HG03039 (cell line): ENCODE measurements at regions not wholly inside any gene's neighbourhood (a gene's known extent, or its start where the extent isn't known, plus 50 kb on each side); places are given as distances from the start of the nearest gene placed in this dataset.

Experiments used
- ATAC-seq: cut with Tn5 transposase; IDR thresholded peaks from one replicate; pipeline ENCODE4 v1.9.1; 2021; ENCODE audit warnings: mild to moderate bottlenecking, moderate library complexity; ENCODE audit not compliant: unreplicated experiment

DNA sequence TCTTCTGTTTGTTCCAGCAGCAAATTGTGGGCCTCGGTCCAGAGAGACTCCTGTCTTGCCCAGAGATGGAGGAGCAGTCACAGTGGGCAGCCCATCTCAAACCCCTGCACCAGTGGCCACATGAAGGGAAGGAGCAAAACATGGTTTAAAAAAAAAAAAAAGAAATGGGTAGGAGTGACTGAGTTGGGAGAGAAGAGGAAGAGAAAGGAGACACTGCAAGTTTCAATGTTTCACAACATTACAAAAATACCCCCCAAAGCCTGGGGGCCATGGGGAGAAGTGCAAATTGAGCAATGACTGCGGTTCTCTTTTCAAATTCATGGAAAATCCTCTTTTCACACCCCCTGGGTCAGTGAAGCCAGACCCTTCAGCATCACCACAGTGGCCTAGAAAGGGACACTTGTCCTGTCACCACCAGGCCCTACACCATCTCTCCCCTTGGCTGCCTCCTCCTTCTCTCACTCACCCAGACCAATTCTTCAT, 117.1 kb downstream of the ZFP36L2 start:
- no peak for ATAC-seq

DNA sequence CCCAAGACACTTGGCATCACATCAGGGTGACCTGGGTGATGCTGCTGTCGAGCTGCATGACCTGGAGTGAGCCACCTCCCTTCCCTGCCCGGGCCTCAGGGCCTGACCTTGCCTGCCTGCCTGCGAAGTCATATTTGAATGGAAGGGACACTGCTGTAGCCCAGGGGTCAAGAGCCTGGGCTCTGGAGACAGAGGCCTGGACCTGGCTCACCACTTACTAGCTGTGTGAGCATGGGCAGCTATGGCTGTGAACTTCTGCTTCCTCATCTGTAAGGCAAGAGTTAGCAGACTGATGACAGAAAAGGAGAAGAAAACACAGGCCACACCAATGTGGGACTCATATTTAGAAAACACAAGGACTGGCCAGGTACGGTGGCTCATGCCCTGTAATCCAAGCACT, 118.7 kb downstream of the ZFP36L2 start:
- no peak for ATAC-seq

DNA sequence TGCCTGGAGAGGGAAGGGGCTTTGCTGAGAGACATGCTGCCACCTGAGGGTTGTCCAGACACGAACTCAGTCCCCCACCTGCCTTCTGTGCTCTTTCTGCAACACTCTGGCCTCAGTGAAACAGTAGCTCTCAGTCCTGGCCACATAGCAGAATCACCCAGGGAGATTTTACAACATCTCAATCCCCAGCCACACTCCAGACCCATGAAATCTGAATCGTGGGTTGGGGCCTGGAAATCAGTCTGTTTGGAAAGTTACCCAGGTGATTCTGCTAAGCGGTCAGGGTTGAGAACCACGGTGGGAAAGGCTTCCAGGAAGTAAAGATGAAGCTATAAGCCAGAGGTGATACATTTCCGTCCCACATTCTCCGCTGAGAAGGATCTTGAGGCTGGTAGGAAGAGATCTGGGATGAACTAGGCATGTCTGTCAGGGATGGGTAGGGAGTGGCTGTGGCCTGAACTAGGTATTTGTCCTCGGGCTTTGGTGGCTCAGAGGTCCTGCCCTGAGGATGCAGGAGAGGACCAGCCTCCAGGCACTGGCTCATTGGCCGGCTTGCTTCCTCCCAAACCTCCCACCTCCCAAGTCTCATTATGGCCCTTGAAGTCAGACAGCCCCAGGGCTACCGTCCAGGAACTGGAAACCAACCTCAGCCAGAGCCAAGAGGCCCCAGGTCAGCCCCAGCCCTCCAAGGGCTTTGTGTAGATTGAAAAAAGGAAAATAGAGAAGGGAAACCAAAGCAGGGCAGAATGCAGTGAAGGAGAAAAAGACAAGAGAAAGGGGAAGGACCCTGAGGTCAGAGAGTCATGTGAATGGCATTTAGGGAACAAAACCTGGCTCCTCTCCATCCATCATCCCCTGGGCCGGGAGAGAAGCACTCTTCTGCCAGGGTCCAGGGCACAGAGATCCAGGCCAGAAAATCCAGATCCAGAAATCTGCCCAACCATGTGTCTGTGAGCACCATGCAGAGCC, 119.6 kb downstream of the ZFP36L2 start:
- ATAC-seq = no peak

DNA sequence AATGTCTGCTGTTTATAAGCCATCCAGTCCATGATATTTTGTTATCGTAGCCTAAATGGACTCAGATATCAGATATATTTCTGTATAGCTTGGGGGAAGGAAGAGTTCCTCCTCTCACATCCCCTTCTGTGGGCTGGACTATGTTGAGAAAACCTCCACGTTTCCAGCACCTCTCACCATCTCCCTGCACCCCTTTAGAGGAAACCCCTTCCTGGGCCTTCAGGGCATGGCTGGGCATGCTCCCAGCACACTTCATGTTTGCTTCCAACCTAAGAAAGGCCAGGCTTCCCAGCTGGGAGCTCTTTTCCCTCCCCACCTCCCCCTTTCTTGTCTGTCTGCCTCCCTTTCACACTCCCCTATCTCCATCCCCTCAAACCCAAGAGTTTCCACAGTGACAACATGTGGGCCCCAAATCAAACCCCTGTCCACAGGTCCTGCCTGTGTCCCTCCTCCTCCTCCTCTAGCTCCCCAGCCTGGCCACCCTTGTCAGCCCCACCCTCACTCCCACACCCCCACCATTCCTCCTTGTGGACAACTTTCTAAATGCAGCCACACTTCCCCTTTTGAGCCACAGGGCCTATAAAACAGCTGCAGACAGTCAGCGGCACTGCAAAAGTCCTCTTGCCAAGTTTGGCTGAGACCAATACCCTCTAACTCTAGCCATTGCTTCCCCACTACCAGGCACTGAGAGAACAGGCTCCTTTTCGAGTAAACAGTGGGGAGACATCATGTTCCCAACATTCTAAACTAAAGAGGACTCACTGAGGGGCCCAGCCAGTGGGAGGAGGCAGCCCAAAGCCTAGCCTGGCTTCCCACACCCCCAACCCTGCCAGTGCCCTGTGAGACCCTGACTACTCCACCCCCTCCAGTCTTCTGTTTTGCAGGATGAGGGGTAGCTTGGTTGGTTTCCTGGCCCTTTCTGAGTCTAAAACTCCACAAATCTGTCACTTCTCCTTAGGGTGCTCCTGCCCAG, 120.5 kb downstream of the ZFP36L2 start:
- no peak for ATAC-seq

DNA sequence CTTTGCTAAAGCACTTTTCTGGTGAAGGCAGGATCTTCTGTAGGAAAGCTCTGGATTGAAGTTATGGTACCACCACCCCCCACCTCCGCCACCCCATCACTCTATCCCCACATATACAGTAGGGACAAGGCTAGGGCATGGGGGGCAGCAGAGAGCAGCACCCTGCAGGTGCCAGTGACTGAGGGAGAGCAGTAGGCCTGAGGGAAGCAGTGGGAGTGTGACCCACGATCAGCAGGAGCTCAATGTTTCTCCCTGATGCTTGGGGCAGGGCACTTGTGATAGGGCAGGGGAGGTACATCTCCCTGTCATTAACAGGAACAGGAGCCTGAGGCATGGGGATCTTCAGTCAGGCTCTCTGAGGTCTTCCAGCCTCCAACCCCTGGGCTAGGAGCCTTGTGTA, 121.6 kb downstream of the ZFP36L2 start:
- no peak for ATAC-seq

DNA sequence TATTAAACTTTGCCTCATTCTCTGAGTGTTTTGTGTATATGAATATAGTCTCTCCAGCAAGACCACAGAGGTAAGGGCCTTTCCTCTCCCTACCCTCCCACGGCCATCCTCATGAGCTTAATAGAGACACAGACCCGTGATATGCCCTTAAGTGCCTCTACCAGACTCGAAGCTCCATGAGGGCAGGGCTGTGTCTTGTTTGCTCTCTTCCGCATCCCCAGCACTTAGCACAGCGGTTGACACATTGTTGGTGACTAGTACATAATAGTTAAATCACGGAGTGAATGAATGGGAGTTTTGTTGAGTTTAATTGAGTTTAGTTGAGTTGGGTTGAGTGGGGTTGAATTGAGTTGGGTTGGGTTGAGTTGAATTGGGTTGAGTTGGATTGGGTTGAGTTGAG, 122.3 kb downstream of the ZFP36L2 start:
- ATAC-seq = no peak

DNA sequence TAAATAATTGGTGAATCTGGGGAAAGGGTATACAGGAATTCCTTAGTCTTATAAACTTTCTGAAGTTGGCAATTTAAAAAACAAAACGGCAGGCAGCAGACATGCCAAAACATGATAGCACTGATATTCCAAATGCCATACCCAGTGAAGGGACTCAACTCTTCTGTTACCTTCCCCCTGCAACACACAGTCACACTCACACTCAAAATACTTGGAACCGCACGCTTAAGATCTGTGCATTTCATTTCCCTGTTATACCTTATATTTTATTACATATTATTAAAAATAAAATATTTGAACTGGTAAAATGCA, 123.4 kb downstream of the ZFP36L2 start:
- no peak for ATAC-seq

DNA sequence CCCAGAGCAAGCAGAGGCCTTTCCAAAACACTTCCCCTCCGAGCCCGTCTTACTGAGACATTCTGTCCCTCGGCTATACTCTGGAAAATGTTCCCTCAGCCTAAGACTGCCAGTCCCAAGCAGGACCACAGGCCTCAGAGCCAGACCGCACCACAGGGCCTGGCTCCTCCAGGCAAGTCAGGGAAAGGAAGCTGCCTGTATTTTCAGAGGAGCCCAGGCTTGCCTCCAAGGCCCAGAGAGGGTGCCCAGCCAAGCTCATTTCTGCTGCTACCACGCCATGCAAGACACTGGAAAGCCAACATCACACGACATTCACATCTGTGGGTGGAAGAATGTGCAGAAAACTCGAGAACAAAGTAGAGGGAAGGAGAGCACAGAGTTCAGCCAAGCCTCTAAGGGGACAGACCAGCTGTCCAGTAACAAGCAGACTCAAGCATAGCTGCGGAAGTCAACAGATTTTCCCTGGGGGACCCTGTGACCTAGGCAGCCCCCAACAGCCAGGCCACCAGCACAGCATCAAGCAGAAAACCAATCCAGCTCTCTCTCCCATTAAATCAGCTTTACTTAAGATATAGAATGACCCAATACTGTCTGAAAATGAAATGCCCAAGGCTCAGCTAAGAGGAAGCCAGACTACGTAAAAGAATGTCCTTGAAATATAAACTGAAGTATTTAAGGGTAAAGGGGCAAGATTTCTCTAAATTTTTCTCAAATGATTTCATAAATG, 123.9 kb downstream of the ZFP36L2 start:
- no peak for ATAC-seq

DNA sequence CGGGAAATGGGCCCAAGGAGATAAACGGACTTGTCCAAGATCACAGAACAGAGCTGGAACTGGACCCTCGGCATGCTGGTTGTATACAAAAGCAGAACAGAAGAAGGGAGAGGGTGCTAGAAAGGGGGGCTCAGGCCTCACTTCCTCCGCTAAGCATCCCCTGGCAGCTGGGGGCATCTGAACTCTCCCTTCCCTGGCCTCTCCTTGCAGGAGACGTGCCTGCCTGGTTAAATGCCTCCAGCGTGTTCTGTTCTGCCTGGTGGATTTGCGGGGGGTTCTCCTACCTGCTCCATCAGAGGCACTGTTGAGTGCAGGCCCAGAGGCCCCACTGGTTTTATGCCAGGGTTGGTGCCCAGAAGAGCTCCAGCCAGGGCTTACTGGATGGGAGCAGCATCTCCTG, 124.7 kb downstream of the ZFP36L2 start:
- no peak for ATAC-seq

DNA sequence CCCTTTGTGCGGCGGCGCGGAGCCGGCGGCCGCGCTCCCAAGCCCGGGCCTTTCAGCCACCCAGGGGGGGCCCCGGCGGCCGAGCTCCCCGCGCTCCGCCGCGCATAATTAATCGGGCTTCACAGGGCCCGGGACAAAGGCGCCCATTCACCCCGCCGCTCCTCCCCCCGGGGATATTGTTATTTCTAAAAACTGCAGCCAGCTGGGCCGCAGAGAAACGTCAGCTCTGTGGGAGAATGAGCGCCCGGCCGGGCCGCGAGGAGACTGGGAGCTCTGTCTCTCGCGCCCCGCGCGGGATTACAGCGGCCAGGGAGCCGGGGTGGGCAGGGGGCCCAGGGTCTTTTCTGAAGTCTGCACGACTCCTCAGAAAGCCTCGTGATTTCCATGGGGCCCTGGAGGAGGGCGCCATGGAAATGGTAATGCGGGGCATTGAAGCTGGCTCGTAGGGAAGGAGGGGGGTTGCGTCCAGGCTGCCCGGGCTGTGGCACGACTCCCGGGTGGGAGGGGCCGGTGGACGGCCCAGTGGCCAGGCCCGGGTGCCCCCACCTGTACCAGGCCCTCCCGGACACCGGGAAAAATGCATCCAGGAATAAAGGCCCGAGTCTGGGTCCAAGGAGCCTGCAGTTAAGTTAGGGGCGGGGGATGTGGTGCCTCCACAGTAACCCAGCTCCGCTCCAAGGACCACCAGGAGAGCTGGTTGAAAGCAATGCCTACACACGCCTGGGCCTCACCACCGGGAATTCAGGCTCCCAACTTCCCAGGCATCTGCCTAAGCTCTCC, 125.3 kb downstream of the ZFP36L2 start:
- no peak for ATAC-seq

DNA sequence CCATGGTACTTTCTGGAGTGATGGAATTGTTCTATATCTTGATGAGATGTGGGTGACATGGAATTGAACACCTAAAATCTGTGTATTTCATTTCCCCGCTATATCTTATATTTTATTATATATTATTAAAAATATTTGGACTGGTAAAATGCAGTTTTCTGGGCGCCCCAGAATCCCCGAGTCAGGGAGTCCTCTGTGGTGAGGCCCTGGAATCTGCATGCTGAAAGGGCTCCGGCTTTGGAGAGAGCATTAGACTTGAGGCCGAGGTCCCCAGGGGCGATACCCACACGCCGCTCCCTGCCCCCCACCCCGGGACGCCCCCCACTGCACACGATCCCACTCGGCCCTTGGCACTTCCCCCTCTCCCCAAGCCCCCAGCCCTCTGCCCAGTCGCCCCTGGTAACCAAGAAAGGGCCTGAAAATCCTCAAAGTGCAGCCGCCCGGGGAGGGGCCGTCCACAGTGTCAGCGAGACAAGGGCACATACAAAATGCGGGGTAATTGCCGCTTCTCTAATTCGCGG, 126.0 kb downstream of the ZFP36L2 start:
- ATAC-seq = no peak

DNA sequence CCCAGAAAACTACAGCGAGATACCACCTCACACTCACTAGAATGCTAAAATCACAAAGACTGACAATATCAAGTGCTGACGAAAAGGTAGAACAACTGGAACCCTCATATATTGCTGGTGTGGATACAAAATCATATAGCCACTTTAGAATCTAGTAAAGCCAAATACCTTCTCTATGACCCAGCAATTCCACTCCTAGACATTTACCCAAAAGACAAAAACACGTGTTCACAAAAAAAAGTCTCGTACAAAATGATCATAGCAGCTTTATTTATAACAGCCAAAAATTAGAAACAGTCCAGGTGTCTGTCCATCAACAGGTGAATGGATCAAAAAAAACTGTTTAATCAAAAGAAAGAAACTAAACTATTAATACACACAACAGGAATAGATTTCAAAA, 126.6 kb downstream of the ZFP36L2 start:
- ATAC-seq = no peak

DNA sequence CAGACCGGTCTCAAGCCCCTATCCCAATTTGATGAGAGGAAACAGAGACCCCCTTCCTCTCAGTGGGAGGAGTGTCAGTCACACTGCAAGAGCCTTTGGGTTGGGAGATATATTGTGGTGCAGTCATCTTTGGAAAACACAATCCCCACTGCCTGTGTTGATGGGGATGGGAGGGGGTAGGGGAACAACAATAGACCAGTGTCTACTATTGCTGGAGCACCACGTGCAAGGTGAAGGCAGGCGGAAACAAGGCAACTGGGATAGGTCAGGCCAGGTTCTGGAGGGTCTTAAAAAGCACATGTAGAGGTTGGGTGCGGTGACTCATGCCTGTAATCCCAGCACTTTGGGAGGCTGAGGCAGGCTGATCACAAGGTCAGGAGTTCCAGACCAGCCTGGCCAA, 127.9 kb downstream of the ZFP36L2 start:
- ATAC-seq = no peak

DNA sequence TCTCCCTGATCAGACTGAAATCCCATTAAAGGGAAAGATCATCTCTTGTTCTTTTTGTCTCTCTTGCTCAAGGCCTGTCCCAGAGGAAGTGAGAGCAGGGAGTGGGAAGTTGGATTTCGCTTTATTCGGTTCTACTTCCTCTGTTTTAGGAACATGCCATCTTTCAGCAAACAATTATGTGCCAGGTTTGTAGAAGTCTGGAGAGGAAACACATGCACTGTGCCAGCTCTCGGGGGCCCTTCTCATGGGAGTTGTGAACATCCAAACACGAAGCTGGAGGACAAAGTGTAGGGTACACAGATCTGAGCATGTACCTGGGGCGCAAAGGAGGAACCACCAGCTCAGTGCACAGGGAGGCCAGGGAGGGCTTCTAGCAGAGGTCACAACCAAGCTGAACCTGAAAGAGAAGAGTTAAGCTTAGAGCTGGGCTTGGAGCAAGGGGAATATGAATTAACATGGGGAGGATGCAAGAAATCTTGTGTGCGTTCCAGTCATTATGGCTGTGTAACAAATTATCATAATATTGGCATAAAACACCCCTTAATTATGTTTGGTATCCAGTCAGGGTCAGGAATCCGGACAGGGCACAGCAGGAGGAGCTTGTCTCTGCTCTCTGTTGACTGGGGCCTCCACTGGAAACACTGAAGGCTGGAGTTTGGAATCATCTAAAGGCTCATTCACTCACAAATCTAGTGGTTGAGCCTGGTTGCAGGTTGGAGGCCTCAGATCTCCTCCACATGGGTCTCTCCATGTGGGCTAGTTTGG, 128.6 kb downstream of the ZFP36L2 start:
- no peak for ATAC-seq

DNA sequence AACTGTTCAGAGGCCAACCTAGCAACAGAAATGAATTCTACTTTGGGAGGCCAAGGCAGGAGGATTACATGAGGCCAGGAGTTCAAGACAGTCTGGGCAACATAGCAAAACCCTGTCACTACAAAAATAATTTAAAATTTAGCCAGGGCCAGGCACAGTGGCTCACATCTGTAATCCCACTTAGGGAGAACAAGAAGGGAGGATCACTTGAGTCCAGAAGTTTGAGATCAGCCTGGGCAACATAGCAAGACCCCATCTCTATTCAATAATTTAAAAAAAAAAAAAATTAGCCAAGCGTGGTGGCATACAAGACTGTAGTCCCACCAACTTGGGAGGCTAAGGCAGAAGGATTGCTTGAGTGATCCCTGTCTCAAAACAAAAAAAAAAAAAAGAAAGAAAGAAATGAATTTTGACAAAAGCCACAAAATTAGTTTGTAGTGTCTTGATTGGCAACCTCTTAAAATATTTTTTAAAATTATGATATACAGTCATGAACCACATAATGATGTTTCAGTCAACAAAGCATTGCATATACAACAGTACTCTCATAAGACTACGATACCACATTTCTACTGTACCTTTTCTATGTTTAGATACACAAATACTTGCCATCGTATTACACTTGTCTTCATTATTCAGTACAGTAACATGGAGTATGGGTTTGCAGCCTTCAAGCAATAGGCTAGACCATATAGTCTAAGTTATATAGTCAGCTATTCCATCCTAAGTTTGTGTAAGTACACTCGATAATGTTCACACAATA, 130.7 kb downstream of the ZFP36L2 start:
- ATAC-seq = no peak

DNA sequence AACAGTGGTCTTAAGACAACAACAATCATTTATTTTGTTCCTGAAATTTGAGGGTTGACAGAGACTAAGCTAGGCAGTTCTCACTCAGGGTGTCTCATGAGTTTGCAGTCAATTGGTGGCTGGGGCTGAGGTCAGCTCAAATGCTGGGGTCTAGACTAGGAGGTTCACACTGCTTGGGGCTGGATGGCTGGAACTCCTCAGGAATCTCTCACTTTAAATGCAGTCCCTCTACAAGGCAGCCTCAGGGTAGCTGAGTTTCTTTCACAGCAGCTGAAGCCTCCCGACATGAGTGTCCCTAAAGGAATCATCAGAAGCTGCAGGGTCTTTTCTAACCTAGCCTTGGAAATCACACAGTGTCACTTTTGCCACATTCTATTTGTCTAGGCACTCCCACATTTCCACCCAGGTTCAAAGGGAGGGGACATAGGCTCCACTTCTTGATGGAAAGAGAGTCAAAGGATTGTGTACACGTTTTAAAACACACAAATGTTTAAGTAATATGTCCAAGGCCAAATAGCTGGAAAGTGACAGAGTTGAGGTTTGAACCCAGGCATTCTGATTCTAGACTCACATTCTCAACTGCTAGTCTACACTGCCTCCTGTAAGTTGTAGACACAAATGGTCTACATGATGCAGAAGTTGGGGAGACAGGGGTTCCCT, 133.8 kb downstream of the ZFP36L2 start:
- ATAC-seq = no peak

DNA sequence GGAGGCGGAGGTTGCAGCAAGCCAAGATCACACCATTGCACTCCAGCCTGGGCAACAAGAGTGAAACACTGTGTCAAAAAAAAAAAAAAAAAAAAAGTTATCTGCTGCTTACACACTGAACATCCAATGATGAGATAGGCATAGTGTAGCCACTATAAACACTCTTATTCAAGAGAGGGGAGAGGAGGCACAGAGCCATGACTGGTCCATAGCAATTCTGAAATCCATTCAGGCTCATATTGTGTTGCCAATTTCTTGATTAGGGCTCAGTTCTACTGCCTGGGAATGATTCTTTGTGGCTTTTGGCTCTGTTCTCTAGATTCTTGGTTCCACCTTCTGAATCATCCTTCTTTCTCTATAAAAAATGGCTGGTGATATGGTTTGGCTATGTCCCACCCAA, 136.1 kb downstream of the ZFP36L2 start:
- ATAC-seq = no peak
